GM19463 (cell line): ENCODE measurements at regions not wholly inside any gene's neighbourhood (a gene's known extent, or its start where the extent isn't known, plus 50 kb on each side); places are given as distances from the start of the nearest gene placed in this dataset.
"Not testable (repeated sequence)": the region's sequence is repeated elsewhere in the genome, so short reads cannot be mapped to it uniquely, and the experiment has no call there.

ENCODE experiments used
- ATAC-seq: cut with Tn5 transposase; IDR thresholded peaks from one replicate; pipeline ENCODE4 v1.9.1; 2021; ENCODE audit warnings: mild to moderate bottlenecking, moderate library complexity; ENCODE audit not compliant: unreplicated experiment

DNA sequence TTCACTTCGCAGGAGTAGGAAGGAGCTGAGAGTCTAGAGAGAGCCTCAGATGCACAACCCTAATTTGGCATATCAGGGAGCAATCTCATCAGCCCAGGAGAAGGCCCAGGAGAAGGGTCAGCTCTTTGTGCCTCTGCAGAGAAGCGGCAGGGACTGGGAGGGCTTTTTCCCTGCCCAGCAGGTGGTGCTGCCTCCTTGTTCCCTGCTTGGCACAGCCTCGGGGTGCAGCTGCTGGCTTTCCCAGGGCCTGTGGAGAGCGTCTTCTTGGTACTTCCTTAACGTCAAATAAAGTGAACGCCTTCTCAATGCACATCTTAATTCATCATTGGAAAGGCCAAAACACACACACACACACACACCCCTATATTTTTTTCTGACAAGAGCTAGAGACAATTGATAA lies 519.3 kb downstream of the GOLGA6L6 start:
- ATAC-seq: not testable (repeated sequence)

DNA sequence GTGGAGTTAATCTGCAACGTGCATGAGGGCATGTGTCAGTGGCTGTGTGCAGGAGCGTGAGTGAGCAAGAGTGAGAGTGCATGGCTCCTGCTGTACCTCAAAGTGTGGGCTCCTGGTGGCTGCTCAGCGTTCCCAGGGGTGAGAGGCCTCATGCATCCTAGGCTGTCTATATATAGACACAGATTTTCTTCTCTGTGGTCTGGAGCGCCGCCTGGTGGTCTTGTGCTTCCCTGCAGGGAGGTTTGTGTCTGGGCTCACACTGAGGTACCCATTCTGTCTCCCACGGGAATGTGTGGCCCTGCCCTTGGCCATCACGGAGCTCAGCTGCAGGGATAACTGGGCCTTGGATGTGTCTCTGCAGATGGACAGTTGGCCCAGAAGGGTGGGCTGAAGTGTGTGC lies 520.2 kb downstream of the GOLGA6L6 start:
- not testable (repeated sequence) for ATAC-seq

DNA sequence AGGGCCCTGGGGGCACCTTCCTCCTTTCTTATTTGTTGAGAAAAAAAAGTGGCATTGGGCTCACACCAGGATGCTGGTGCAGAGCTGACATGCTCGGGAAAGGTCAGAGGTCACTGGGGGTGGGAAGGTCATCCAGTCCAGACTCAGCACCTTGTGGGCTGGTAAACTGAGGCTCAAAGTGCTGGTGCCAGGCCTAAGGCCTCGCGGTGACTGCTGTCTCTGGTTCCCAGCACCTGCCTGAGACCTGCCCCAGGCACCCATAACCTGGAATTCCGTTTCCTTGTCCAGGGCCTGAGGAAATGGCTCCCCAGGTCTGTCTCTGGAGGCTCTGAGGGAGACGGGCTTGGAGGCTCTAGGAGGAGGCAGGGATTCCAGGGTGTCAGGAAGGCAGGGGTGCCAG lies 521.0 kb downstream of the GOLGA6L6 start:
- not testable (repeated sequence) for ATAC-seq

DNA sequence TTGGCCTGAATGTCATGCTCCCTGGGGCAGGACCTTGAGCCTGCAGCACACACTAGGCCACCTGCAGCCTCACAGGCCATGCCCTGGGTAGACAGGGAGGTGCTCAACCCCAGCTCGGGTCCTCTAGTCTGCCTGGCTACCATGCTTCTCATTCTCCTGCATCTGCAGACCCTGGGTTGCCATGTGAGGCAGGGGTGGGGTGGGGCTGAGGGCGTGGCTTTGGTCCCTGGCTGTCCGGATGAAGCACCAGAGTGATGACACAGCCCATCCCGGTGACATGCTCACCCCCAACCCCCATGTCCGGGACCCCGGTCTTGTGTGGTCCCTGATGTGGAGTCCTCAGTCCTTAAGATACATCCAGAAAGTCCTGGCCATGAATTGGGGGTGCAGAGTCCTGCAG lies 521.8 kb downstream of the GOLGA6L6 start:
- ATAC-seq: not testable (repeated sequence)

DNA sequence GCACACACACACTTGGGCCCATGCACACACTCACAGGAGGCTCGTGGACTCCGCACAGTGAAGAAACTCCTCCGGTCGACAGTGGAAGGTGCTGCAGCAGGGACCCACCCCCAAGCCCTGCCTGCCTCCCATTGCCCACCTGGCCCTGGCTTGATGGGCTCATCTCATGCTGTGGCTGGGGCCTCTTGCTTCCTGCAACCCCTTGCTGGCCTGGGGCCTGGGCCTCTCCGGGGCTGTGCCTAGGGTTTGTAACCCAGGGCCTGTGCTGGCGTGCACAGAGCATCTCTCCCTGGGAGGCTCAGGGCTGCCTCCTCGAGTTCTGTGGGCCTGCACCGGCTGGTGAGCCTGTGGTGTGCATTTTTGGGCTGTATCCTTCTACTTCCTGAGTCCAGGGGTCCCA lies 524.0 kb downstream of the GOLGA6L6 start:
- ATAC-seq: not testable (repeated sequence)

DNA sequence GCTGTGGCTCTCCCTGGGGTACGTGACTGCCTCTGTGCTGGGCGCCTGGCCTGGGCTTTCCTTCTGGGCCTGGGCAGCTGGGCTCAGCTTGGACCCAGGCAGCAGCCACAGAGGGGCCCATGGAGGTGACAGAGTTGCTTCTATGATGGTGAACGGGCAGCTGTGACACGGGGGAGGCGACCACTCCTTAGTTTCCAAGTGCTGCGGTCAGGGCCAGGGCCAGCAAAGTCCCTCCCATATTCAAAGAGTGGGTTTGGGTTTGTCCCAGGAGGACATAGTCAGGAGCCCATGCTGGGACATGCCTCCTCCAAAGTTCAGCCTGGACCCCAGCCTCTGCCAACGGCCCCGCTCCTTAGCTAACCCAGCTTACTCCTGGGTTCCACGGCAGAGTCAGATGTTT lies 524.7 kb downstream of the GOLGA6L6 start:
- not testable (repeated sequence) for ATAC-seq

DNA sequence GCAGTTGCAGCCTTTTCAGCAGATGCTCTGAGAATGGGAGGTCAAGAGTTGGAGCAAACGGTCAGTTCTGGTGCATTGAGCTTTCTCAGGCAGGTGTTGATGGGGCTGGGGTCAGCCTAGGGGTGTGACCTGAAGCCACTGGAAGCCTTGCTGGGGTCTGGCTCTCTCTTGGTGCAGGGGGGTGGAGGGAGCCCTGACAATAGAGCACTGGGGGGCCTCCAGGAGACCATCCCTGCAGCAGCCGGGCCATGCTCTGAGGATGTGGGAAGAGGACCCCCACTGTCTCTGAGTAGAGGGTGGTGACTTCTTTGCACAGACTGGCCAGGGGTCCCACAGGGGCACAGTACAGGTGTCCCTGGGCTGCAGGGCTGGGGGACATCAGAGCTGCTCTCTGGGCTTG lies 528.8 kb downstream of the GOLGA6L6 start:
- ATAC-seq: not testable (repeated sequence)

DNA sequence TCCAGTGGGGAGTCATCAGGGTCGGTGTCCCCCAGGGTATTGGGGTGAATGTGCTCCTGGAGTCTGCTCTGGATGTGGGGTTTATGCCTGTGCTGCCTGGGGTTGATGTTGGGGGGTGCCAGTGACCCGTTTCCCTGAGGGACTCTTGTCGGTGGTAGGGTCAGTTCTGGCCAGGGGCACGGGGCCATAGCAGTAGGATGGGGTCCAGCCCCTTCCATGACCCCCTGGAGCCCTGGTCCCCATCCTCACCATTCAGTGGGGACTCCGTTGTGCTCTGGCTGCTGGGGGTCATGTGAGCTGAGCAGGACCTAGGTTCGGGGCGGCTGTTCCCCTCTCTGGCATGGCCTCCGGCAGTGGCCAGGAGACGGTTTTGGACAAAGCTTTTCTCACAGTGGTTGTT lies 530.8 kb downstream of the GOLGA6L6 start:
- ATAC-seq: not testable (repeated sequence)

DNA sequence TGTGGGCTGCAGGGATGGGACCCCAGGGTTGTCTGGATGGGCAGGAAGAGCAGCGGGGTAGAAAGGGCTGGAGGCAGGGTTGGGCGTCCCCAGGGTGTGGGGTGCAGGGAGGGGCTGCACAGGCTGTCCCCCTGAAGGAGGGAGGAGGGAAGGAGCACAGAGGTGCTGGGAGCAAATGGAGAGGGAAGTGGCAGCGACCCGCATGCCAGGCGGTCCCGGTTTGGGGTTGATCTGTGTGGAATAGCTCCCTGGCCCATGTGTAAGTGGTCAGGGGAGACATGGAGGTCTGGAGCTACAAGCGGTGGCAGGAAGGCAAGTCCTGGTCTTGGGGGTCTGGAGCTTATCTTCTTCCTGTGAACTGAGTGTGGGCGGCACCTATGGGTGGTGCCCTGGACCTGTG lies 532.0 kb downstream of the GOLGA6L6 start:
- ATAC-seq: not testable (repeated sequence)

DNA sequence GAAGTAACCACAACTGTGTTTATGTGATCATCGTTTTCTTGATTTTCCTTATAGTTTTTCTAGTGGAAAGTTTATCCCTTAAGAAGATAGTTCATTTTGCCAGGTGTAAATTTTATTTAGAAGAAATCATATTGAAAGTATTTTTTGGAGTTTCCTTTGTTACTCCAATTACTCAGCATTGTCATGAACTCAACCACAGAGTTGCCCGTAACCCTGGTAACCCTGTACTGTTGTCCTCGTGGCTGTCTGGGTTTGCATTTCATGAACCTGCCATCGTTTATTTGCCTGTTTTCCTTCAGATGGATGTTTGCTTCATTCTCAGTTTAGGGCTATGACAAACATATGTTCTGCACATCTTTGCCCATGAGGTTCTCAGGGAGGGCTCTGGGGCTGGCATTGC lies 534.3 kb downstream of the GOLGA6L6 start:
- not testable (repeated sequence) for ATAC-seq

DNA sequence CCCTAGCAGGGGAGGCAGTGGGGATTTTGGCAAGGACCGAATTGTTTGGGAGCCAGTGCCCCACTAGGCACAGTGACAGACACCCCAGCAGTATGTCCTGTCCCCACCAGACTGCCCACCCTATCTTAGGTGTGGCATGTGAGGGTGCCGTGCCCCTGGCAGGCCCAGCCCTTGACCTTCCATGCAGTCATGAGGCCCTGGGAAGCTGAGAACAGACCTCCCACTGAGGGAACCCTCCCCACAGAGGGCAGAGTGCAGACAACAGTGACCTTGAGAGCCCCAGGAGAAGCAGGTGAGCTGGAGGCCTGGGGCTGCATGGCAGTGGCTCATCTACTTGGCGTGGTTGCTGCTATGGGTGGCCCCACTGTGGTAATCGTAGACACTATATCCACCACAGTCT lies 538.1 kb downstream of the GOLGA6L6 start:
- not testable (repeated sequence) for ATAC-seq

DNA sequence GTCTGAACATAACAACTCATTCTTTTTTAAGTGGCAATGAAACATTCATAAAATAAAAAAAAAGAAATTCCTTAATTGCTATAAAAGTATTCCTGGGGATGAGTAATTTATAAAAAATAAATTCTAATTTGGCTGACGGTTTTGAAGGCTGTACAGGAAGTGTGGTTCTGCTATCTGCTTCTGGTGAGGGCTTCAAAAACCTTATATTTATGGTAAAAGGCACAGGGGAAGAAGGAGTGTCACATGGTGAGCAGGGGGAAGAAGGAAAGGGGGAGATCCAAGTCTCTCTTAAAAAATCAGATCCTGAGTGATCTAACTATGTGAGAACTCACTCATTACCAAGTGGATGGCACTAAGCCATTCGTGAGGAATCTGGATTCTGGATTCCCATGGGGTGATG lies 539.0 kb downstream of the GOLGA6L6 start:
- ATAC-seq: not testable (repeated sequence)

DNA sequence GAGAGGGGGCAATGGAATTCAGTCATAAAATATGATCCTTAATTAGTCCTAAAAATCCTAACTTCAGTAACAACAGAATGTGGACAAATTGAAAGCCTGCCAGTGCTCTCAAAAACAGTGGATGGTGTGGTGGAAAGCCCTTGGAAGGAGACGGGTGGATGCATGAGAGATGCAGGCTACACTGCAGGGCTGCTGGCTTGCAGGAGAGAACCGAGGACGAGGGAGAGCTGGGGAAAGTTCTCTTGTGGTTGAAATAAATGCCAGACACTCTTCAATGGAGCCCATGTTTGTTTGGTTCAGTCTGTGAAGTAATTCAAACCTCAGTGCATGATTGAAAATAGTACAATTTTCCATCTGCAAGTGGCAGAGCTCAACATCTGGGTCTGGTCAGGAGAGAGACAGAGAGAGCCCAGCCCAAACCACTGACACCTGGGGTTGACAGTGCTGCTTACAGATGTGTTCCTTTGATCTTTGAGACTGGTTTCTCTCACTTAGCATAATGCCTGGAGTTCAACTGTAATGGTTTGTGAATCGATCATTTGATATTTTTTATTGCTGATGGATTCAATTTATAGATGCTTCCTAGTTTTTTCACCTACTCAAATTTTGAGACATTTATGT lies 544.9 kb downstream of the GOLGA6L6 start:
- not testable (repeated sequence) for ATAC-seq

DNA sequence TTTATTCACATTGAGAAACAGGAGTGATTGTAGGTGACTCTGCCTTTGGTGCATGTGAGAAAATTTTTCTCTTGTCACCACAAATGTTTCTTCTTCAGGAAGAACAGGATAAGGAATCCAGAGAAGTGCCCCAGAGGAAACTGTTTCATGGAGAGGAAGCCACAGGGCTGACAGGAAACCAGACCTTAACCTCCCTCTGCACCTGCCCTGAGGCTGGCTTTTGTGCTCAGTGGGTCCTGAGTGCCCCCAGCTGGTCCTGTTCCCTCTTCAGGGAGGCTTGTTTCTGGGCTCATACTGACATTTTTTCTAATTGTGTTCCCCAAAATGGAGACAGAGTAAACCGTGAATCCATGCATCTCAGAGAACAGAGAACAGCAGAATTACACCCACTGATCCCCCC lies 546.3 kb downstream of the GOLGA6L6 start:
- ATAC-seq: not testable (repeated sequence)

DNA sequence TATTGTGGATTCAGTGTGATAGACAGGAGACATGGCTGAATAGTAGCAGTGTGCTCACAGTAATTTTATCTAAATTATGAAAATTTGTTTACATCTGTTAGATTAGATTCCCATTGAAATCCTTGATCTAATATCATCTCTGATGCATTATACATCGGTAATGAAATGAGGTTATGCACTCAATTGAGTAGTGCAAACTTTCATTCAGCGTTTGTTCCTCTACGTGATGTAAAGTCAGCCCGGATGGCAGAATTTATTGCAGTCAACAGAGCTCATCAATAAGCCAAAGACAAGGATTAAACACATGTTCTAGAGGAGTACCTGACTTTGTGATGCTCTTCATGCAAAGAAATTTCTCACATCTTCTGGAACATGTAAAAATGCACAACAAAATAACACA lies 549.2 kb downstream of the GOLGA6L6 start:
- no peak for ATAC-seq

DNA sequence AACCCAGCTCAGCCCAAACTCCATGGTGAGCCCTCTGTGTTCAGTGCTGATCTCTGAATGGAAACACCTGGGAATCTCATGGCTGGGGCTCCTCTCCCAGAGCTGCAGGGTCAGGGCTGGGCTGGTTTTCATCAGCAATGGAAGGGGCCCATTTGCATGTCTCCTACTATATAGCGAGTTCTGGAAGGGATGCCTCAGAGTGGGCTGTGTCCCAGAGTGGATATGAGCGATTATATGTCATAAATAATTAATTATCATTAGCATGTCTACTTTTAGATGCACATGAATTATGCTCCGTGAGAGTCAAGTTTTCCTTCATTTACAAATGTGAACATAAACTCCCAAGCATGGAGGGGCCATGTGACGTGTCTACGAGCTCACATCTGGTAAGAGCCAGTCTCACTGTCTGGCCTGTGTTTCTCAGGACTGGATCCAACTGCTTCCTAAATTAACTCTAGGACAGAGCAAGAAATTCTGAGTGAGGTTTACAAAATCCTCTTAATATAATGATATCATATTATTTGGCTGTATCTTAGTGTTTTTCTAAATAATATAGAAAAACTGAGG lies 553.4 kb downstream of the GOLGA6L6 start:
- no peak for ATAC-seq

DNA sequence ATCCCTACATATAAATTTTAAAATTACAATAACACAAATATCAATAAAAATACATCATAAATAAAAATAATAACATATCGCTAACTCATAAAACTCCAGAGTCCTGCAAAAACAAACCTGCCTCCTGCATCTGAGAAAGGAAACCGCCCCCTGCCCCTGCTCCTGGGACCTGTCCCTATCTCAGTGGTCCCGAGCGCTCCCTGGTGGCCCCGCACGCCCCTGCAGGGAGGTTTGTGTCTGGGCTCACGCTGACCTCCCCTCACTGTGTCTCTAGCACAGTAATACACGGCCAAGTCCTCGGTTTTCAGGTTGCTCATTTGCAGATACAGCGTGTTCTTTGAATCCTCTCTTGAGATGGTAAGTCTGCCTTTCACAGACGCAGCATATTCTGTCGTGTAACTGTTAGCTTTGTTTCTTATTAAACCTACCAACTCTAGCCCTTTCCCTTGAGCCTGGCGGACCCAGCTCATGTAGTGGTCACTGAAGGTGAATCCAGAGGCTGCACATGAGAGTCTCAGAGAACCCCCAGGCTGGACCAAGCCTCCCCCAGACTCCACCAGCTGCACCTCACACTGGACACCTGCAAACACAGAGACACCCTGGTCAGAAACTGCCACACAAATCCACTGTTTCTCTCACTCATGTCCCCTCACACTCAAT lies 554.1 kb downstream of the GOLGA6L6 start:
- ATAC-seq: no peak

DNA sequence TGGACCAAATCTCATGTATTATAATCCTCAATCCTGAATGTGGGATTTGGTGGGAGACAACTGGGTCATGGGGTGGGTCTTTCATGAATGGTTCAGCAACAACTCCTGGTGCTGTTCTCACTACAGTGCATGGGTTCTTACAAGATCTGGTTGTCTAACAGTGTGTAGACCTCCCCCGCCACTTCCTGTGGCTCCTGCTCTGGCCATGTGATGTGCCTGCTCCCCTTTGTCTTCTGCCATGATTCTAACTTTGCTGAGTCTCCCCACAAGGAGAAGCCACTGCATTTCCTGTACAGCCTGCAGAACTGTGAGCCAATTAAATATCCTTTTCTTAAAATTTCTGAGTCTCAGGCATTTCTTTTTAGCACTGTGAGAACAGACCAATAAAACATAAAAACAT lies 557.5 kb downstream of the GOLGA6L6 start:
- ATAC-seq: no peak

DNA sequence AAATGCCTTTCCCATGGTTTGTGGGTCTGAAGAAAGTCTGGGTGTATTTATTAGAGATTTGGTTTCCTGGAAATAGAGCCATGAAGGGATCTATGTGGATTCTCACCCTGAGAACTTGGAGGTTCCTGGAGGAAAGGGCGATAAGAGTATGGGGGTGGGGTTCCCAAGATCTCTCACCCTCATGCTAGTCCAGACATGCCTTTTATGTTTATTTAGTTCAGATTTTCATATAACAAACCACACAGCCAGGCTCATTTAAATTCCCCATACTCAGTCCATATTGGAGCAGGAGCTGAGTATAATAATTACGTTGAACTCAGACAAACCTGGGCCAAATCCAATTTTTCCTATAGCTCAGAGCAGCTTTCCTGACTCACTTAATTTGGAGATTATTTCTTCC lies 566.6 kb downstream of the GOLGA6L6 start:
- ATAC-seq: no peak

DNA sequence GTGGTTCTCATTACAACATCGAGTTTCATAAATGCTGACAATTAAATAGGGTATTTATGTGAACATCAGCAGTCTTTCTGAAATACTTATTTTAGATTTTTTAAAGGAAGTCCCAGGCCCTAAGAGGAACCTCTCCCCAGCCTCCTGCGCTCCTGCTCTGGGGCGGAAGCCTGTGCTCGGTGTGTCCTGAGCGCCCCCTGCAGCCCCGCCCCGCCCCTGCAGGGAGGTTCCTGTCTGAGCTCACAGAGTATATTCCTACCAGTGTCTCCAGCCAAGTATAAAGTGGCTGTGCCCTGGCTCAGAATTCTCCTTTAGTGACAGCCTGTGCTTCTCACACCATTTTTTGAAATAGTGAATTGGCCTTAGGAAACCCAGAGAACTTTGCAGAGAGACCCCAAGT lies 567.9 kb downstream of the GOLGA6L6 start:
- ATAC-seq: no peak

DNA sequence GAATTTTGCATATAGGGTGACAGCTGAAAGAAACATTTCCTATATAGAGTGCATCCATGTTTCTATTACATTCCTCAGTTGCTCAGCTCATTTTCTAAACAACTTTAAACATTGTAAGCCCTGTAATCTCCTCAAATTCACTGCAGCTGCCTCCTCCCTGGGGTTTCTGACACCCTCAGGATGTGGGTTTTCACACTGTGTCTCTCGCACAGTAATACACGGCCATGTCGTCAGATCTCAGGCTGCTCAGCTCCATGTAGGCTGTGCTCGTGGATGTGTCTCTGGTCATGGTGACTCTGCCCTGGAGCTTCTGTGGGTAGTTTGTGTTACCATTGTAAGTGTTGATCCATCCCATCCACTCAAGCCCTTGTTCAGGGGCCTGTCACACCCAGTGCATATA lies 569.0 kb downstream of the GOLGA6L6 start:
- not testable (repeated sequence) for ATAC-seq

DNA sequence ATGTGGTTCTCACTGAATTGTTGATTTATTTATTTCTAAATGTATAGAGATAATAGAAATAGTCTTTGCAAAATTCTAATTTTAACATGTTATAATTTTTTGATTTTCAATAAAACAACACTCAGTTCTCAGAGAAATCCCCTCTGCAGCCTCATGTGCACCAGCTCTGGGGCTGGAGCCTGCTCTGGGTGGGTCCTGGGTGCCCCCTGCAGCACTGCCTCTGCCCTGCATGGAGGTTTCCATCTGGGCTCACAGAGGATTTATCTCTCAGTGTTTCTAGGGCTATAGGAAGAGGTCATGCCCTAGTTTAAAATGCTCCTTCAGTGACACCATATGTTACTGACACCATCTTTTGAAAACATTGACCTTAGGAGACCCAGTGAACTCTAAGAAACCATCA lies 576.0 kb downstream of the GOLGA6L6 start:
- not testable (repeated sequence) for ATAC-seq
